Loucy (cell line): ENCODE measurements at regions not wholly inside any gene's neighbourhood (a gene's known extent, or its start where the extent isn't known, plus 50 kb on each side); places are given as distances from the start of the nearest gene placed in this dataset.

Source experiments
- H2AFZ ChIP-seq: fragments of 200-600 bp; sonication (generic); 2 replicates; pipeline ENCODE4 v1.6.0; 2016; ENCODE audit warnings: antibody characterized with exemption, mild to moderate bottlenecking, low read length, moderate library complexity
- H3F3A ChIP-seq: fragments of 200-600 bp; 2 replicates; pipeline ENCODE4 v1.6.0; 2016; ENCODE audit warnings: antibody characterized with exemption, low read depth, mild to moderate bottlenecking
- H3K27me3 ChIP-seq: fragments of 200-600 bp; sonication (generic); 2 replicates; pipeline ENCODE4 v1.6.1; 2014; ENCODE audit warnings: low read length, mild to moderate bottlenecking; ENCODE audit not compliant: insufficient read depth, poor library complexity, severe bottlenecking
- H3K36me3 ChIP-seq: fragments of 200-600 bp; sonication (generic); 2 replicates; pipeline ENCODE4 v1.6.1; 2016; ENCODE audit warnings: low read length; ENCODE audit not compliant: insufficient read depth
- H3K4me1 ChIP-seq: fragments of 200-600 bp; sonication (generic); 2 replicates; pipeline ENCODE4 v1.5.1; 2014; ENCODE audit warnings: low read length, mild to moderate bottlenecking; ENCODE audit not compliant: insufficient read depth, poor library complexity, severe bottlenecking
- H3K4me2 ChIP-seq: fragments of 200-600 bp; sonication (generic); 2 replicates; pipeline ENCODE4 v1.6.0; 2014; ENCODE audit warnings: antibody characterized with exemption, low read length, low read depth, mild to moderate bottlenecking; ENCODE audit not compliant: poor library complexity, severe bottlenecking
- H3K4me3 ChIP-seq: fragments of 200-600 bp; sonication (generic); 2 replicates; pipeline ENCODE4 v1.5.1; 2014; ENCODE audit warnings: low read length, mild to moderate bottlenecking, mixed read lengths; ENCODE audit not compliant: poor library complexity, severe bottlenecking
- H3K79me2 ChIP-seq: fragments of 200-600 bp; sonication (generic); 2 replicates; pipeline ENCODE4 v1.6.1; 2014; ENCODE audit warnings: low read length; ENCODE audit not compliant: insufficient read depth
- H3K9ac ChIP-seq: fragments of 200-600 bp; sonication (generic); 2 replicates; pipeline ENCODE4 v1.6.0; 2014; ENCODE audit warnings: mild to moderate bottlenecking, low read depth, low read length, moderate library complexity; ENCODE audit not compliant: poor library complexity, severe bottlenecking
- H3K9me2 ChIP-seq: fragments of 200-600 bp; sonication (generic); replicated peaks from 2 replicates; pipeline ENCODE4 v1.6.1; 2016; ENCODE audit warnings: low read depth, low read length, mixed read lengths
- H3K9me3 ChIP-seq: fragments of 200-600 bp; sonication (generic); 2 replicates; pipeline ENCODE4 v1.6.1; 2014; ENCODE audit warnings: mild to moderate bottlenecking, antibody characterized with exemption, low read length, low read depth; ENCODE audit not compliant: insufficient read depth
- H4K20me1 ChIP-seq: fragments of 200-600 bp; sonication (generic); 2 replicates; pipeline ENCODE4 v1.6.0; 2014; ENCODE audit warnings: antibody characterized with exemption, low read length, mild to moderate bottlenecking; ENCODE audit not compliant: insufficient read depth, poor library complexity, severe bottlenecking
- CTCF ChIP-seq: fragments of 200-600 bp; sonication (generic); conservative IDR thresholded peaks from 2 replicates; pipeline ENCODE4 v1.5.1; 2014; ENCODE audit warnings: mild to moderate bottlenecking, antibody characterized with exemption, low read length
- EZH2phosphoT487 ChIP-seq: fragments of 200-600 bp; IDR thresholded peaks from 2 replicates; pipeline ENCODE4 v1.6.1; 2018; ENCODE audit warnings: antibody characterized with exemption, mild to moderate bottlenecking, moderate library complexity, borderline replicate concordance

GRCh38 chr6:152836523-152836922 is 85.9 kb downstream of the VIP start:
- H3K27me3 ChIP-seq = no peaks in the 10 kb centered on the region
- no peaks in the 10 kb centered on the region for H4K20me1 ChIP-seq
- no peak overlapping the region for H3K9ac ChIP-seq
- no peaks in the 10 kb centered on the region for H3F3A ChIP-seq
- H3K4me2 ChIP-seq = no peak overlapping the region
- H2AFZ ChIP-seq = no peak overlapping the region
- no peaks in the 10 kb centered on the region for H3K4me1 ChIP-seq
- H3K79me2 ChIP-seq = no peaks in the 10 kb centered on the region
- H3K36me3 ChIP-seq = no peaks in the 10 kb centered on the region
- TF ChIP-seq EZH2phosphoT487 (no peak), CTCF (no peak)
- H3K4me3 ChIP-seq = no peak overlapping the region
- no peaks in the 10 kb centered on the region for H3K9me2 ChIP-seq
- no peaks in the 10 kb centered on the region for H3K9me3 ChIP-seq

GRCh38 chr6:152845421-152845820 is 94.8 kb downstream of the VIP start:
- Histone ChIP-seq H2AFZ (no peak overlapping the region), H3F3A (no peaks in the 10 kb centered on the region), H3K4me1 (no peaks in the 10 kb centered on the region), H3K9me3 (0 out of 2 replicates have a peak, but pooled peaks cover 3% of the 10 kb centered on the region), H3K9me2 (no peaks in the 10 kb centered on the region), H3K4me3 (no peak overlapping the region), H3K36me3 (no peaks in the 10 kb centered on the region), H3K9ac (no peak overlapping the region), H3K79me2 (no peaks in the 10 kb centered on the region), H3K27me3 (no peaks in the 10 kb centered on the region), H3K4me2 (no peak overlapping the region), H4K20me1 (no peaks in the 10 kb centered on the region)
- TF ChIP-seq CTCF (no peak), EZH2phosphoT487 (no peak)

- no peaks in the 10 kb centered on the region for H3K9me2 ChIP-seq
- H3K9ac ChIP-seq = no peak overlapping the region
- H3K36me3 ChIP-seq = no peaks in the 10 kb centered on the region
- no peak for TF ChIP-seq CTCF
- TF ChIP-seq EZH2phosphoT487 = no peak
- H3K4me2 ChIP-seq = no peak overlapping the region
- H3F3A ChIP-seq = no peaks in the 10 kb centered on the region
- no peak overlapping the region for H2AFZ ChIP-seq
- H3K4me3 ChIP-seq = no peak overlapping the region
- H3K27me3 ChIP-seq = no peaks in the 10 kb centered on the region
- 0 out of 2 replicates have a peak, but pooled peaks cover 3% of the 10 kb centered on the region for H3K9me3 ChIP-seq
- no peaks in the 10 kb centered on the region for H3K79me2 ChIP-seq
- no peaks in the 10 kb centered on the region for H4K20me1 ChIP-seq
- H3K4me1 ChIP-seq = no peaks in the 10 kb centered on the region
Measured at GRCh38 chr6:152846825-152847224, 96.2 kb downstream of the VIP start.
